ENCODE measurements at regions not wholly inside any gene's neighbourhood (a gene's known extent, or its start where the extent isn't known, plus 50 kb on each side); places are given as distances from the start of the nearest gene placed in this dataset.
A peak's percentile ranks its signal among the peaks of the same experiment; 100 is the strongest.

GRCh38 chr5:123795688-123796087 lies 283.7 kb downstream of the CSNK1G3 start:
- ATAC-seq (replicated peaks in 6 of 8): no peak
- Histone ChIP-seq H3K4me1 (replicated peaks in 1 of 2) (no peaks in the 10 kb centered on the region), H3K27ac (no peak overlapping the region), H3K4me3 (no peak overlapping the region)
- in situ Hi-C loops (cut with MboI; ENCODE audit: low pct_unique_long_range_greater_than_20kb in 2 of 9, low sequenced_read_pairs in 9 of 9, unreplicated experiment in 9 of 9): no loop called here
- 57 to 100% (median 84%) methylated on average over 1 to 3 of the region's 3 CpGs for WGBS, 10 experiments

DNA sequence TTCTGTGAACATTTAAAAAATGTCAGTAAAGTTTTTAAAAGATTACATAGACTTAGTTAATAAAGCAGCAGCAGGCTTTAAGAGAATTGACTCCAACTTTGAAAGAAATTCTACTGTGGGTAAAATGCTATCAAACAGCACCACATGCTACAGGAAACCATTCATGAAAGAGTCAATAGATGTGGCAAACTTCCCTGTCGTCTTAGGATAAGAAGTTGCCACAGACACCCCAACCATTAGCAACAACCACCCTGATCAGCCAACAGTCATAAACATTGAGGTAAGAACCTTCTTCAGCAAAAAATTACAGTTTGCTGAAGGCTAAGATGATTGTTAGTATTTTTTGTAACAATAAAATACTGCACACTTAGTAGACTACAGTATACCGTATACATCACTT lies 278.2 kb downstream of the CSNK1G3 start:
- ATAC-seq (replicated peaks in 6 of 8): no peak

GRCh38 chr5:123787635-123788034 lies 275.7 kb downstream of the CSNK1G3 start:
- no peak overlapping the region for H3K4me3 ChIP-seq
- H3K27ac ChIP-seq: no peak overlapping the region
- ATAC-seq (replicated peaks in 6 of 8): peak in 1 of 8 experiments; percentile 48
- in situ Hi-C loops (cut with MboI; ENCODE audit: low pct_unique_long_range_greater_than_20kb in 2 of 9, low sequenced_read_pairs in 9 of 9, unreplicated experiment in 9 of 9): no loop called here
- H3K4me1 ChIP-seq (replicated peaks in 1 of 2): peaks cover 31 to 37% of the 10 kb centered on the region in 2 donors

More for the DNA sequence above, 278.2 kb downstream of the CSNK1G3 start:
- Histone ChIP-seq H3K4me3 (no peak overlapping the region), H3K4me1 (replicated peaks in 1 of 2) (peaks cover 21 to 22% of the 10 kb centered on the region in 2 donors), H3K27ac (no peak overlapping the region)
- in situ Hi-C loops (cut with MboI; ENCODE audit: low pct_unique_long_range_greater_than_20kb in 2 of 9, low sequenced_read_pairs in 9 of 9, unreplicated experiment in 9 of 9): no loop called here
- WGBS, 10 experiments: 29 to 100% (median 90%) methylated on average over 1 to 2 of the region's 2 CpGs; no CpG with 5 or more reads in 4 of the 10 experiments

DNA sequence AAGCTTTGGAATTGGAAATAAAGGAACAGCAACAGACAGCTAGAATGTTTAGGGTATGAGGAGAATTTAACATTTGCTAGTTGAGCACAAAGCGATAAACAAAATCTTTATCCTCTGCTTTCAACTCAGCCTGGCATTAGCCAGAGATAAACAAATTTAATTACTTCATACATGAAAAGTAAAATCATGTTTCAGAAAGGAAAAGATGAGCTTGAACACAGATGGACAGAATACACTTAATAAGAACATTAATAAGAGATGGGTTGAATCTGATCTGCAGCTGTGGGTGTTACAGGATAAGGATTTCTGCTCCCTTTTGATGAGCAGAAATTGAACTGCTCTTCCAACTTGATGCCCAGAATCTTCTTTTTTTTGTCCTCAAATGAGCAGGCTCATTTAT lies 275.2 kb downstream of the CSNK1G3 start:
- ATAC-seq (replicated peaks in 6 of 8): no peak
- H3K4me3 ChIP-seq: no peak overlapping the region
- H3K27ac ChIP-seq: no peak overlapping the region
- peaks cover 31 to 37% of the 10 kb centered on the region in 2 donors for H3K4me1 ChIP-seq (replicated peaks in 1 of 2)
- in situ Hi-C loops (cut with MboI; ENCODE audit: low pct_unique_long_range_greater_than_20kb in 2 of 9, low sequenced_read_pairs in 9 of 9, unreplicated experiment in 9 of 9): no loop called here
- 43 to 100% (median 83%) methylated on average over 1 of the region's 1 CpG; no CpG with 5 or more reads in 3 of the 10 experiments for WGBS, 10 experiments

DNA sequence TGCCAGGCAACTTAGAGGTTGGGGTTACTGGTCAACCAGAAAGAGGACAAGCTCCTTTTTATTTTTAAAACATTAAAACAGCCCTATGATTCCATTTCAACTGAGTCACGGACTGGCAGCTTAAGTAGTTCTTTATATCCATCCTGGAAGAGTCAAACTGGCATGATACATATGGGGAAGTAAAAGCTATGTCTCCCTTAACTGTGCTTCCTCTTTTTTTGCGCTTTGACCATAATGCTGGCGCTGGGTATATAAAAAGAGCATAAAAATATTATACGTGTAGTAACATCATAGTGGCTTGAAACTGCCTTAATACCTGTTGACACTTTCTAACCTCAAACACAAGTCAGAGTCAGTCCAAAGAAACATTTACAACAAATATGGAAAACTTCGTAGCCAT lies 274.4 kb downstream of the CSNK1G3 start:
- ATAC-seq (replicated peaks in 6 of 8): no peak
- in situ Hi-C loops (cut with MboI; ENCODE audit: low pct_unique_long_range_greater_than_20kb in 2 of 9, low sequenced_read_pairs in 9 of 9, unreplicated experiment in 9 of 9): no loop called here
- no peak overlapping the region for H3K4me3 ChIP-seq

GRCh38 chr5:123785162-123786071 lies 273.4 kb downstream of the CSNK1G3 start:
- no peak overlapping the region for H3K4me3 ChIP-seq
- H3K4me1 ChIP-seq (replicated peaks in 1 of 2): peaks cover 31 to 37% of the 10 kb centered on the region in 2 donors
- in situ Hi-C loops (cut with MboI; ENCODE audit: low pct_unique_long_range_greater_than_20kb in 2 of 9, low sequenced_read_pairs in 9 of 9, unreplicated experiment in 9 of 9): no loop called here
- H3K27ac ChIP-seq: no peak overlapping the region
- WGBS, 10 experiments: 0 to 100% (median 30%) methylated on average over 1 to 5 of the region's 5 CpGs; no CpG with 5 or more reads in 1 of the 10 experiments
- peak; percentile 15 to 66 (median 56) for ATAC-seq (replicated peaks in 6 of 8)

More for the DNA sequence above, 274.4 kb downstream of the CSNK1G3 start:
- Histone ChIP-seq H3K4me1 (replicated peaks in 1 of 2) (peaks cover 31 to 37% of the 10 kb centered on the region in 2 donors), H3K27ac (no peak overlapping the region)
- 39 to 96% (median 77%) methylated on average over 1 to 5 of the region's 5 CpGs for WGBS, 10 experiments

DNA sequence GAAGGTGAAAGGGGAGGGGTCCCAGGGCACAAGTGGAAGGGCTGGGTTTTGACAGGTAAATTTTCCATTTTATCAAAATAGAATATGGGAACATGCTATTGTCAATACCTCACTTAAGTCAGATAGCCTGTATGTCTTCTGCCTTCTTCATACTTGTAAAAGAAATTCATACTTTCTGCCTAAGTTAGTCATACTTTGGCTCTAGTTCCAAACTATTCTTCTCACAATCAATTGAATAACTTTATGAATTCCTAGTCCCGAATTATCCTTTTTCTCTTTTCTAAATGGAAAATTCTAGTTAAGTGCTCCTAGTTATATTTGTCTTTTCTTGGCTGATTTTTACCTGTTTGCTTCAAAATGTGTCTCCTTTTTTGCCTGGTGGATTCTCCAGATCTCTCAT lies 271.4 kb downstream of the CSNK1G3 start:
- Histone ChIP-seq H3K27ac (no peak overlapping the region), H3K4me1 (replicated peaks in 1 of 2) (peaks cover 31 to 37% of the 10 kb centered on the region in 2 donors), H3K4me3 (no peak overlapping the region)
- WGBS, 10 experiments: 0 to 100% (median 50%) methylated on average over 1 of the region's 1 CpG; no CpG with 5 or more reads in 1 of the 10 experiments
- in situ Hi-C loops (cut with MboI; ENCODE audit: low pct_unique_long_range_greater_than_20kb in 2 of 9, low sequenced_read_pairs in 9 of 9, unreplicated experiment in 9 of 9): no loop called here
- ATAC-seq (replicated peaks in 6 of 8): no peak

DNA sequence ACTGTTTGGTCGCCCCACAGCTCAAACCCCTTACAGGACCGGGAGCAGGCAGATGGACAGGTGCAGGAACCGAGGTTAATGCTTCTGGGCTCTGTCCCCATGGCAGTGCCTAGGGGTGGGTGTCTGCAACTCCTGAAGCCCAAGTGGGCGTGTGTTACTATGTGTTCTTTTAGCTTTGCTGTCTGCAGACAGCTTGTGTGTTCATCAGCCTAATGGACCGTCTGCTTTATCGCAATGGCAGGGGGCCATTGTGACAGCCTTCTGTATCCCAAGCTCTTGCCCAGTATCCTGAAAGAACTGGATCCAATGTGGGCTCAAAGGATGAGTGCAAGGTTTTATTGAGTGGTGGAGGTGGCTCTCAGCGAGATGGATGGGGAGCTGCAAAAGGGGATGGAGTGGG lies 266.7 kb downstream of the CSNK1G3 start:
- no peak overlapping the region for H3K27ac ChIP-seq
- WGBS, 10 experiments: 53 to 100% (median 93%) methylated on average over 1 to 7 of the region's 7 CpGs; no CpG with 5 or more reads in 2 of the 10 experiments
- in situ Hi-C loops (cut with MboI; ENCODE audit: low pct_unique_long_range_greater_than_20kb in 2 of 9, low sequenced_read_pairs in 9 of 9, unreplicated experiment in 9 of 9): no loop called here
- H3K4me3 ChIP-seq: no peak overlapping the region
- ATAC-seq (replicated peaks in 6 of 8): no peak
- no peaks in the 10 kb centered on the region for H3K4me1 ChIP-seq (replicated peaks in 1 of 2)

GRCh38 chr5:123776761-123777160 lies 264.8 kb downstream of the CSNK1G3 start:
- H3K27ac ChIP-seq: no peak overlapping the region
- H3K4me1 ChIP-seq (replicated peaks in 1 of 2): no peaks in the 10 kb centered on the region
- H3K4me3 ChIP-seq: no peak overlapping the region
- in situ Hi-C loops (cut with MboI; ENCODE audit: low pct_unique_long_range_greater_than_20kb in 2 of 9, low sequenced_read_pairs in 9 of 9, unreplicated experiment in 9 of 9): no loop called here
- peak in 1 of 8 experiments; percentile 39 for ATAC-seq (replicated peaks in 6 of 8)

DNA sequence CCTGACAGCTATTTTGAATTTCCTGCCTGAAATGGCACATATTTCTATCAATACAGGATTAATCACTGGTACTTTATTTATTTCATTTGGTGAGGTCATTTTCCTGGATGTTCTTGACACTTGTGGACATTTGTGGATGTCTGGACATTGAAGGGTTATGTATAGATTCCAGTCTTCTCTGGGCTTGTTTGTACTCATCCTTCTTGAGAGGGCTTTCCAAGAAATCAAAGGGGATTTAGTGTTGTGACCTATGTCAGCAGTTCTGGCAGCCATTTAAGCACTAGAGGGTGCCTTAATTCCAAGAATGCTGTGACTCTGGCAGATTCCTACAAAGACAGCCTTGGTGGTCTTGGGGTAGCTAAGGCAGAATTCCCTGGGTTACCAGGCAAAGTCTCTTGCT lies 259.7 kb downstream of the CSNK1G3 start:
- no peak for ATAC-seq (replicated peaks in 6 of 8)

GRCh38 chr5:123763201-123763600 lies 251.2 kb downstream of the CSNK1G3 start:
- 52 to 100% (median 82%) methylated on average over 1 to 2 of the region's 2 CpGs; no CpG with 5 or more reads in 2 of the 10 experiments for WGBS, 10 experiments
- Histone ChIP-seq H3K4me1 (replicated peaks in 1 of 2) (no peaks in the 10 kb centered on the region), H3K4me3 (no peak overlapping the region), H3K27ac (no peak overlapping the region)
- in situ Hi-C loops (cut with MboI; ENCODE audit: low pct_unique_long_range_greater_than_20kb in 2 of 9, low sequenced_read_pairs in 9 of 9, unreplicated experiment in 9 of 9): no loop called here
- no peak for ATAC-seq (replicated peaks in 6 of 8)

More for the DNA sequence above, 259.7 kb downstream of the CSNK1G3 start:
- in situ Hi-C loops (cut with MboI; ENCODE audit: low pct_unique_long_range_greater_than_20kb in 2 of 9, low sequenced_read_pairs in 9 of 9, unreplicated experiment in 9 of 9): no loop called here
- Histone ChIP-seq H3K4me3 (no peak overlapping the region), H3K4me1 (replicated peaks in 1 of 2) (no peaks in the 10 kb centered on the region), H3K27ac (no peak overlapping the region)

DNA sequence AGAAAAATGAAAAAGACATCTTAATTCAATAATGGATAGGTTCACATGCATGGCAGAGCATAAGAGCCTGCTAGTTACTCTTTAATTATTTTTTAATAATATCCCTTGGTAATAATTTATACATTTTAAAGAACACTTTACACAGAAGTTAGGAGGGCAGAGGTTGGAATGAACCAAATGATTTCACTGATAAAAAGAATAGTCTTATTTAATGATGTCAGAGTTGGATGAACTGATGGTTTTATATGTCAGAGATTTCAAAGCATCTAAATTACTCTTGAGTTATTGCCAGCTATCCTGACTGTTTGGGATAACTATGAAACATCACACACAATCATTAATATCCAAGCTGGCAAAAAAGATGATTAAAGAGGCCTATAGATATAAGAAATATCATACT lies 244.8 kb downstream of the CSNK1G3 start:
- in situ Hi-C loops (cut with MboI; ENCODE audit: low pct_unique_long_range_greater_than_20kb in 2 of 9, low sequenced_read_pairs in 9 of 9, unreplicated experiment in 9 of 9): no loop called here
- no peak for ATAC-seq (replicated peaks in 6 of 8)

DNA sequence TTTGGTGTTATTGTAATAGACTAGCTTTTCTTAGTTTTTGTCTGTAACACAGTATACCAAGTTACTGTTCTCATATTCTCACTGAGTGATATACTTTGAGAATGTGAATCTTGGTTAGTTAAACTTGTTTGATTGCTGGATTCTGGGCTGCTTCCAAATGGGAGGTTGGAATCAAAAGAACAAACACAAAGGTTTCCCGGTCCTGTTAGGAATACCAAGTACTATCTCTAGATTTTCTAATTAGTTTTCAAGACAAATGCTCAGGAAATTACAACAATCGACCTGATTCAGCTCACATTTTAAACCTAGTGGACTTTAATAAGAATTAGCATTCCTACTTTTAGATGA lies 244.3 kb downstream of the CSNK1G3 start:
- ATAC-seq (replicated peaks in 6 of 8): no peak
- H3K4me3 ChIP-seq: no peak overlapping the region
- in situ Hi-C loops (cut with MboI; ENCODE audit: low pct_unique_long_range_greater_than_20kb in 2 of 9, low sequenced_read_pairs in 9 of 9, unreplicated experiment in 9 of 9): no loop called here
- no peak overlapping the region for H3K27ac ChIP-seq
- peaks cover 38 to 44% of the 10 kb centered on the region in 2 donors for H3K4me1 ChIP-seq (replicated peaks in 1 of 2)
- WGBS, 10 experiments: 9 to 67% (median 34%) methylated on average over 1 to 2 of the region's 2 CpGs; no CpG with 5 or more reads in 1 of the 10 experiments

More for the DNA sequence above, 244.8 kb downstream of the CSNK1G3 start:
- Histone ChIP-seq H3K4me1 (replicated peaks in 1 of 2) (peaks cover 38 to 44% of the 10 kb centered on the region in 2 donors), H3K4me3 (no peak overlapping the region), H3K27ac (no peak overlapping the region)

Data from motor neuron (in vitro differentiated cells).